Stomach (tissue), 8 donors: ENCODE measurements at regions not wholly inside any gene's neighbourhood (a gene's known extent, or its start where the extent isn't known, plus 50 kb on each side); places are given as distances from the start of the nearest gene placed in this dataset.

Source experiments
- DNase-seq, 2 donors: peaks; one replicate each; pipeline versions ENCODE4 v3.0.0 to v3.0.0-alpha.2; 2013 to 2019
- H3K27ac ChIP-seq, 5 donors: fragments of 200-600 bp in 4 of 5; sonication (generic) in 4 of 5; one replicate each; pipeline ENCODE4 v1.5.1; 2013 to 2019; ENCODE audit warnings: mild to moderate bottlenecking in 1 of 5, moderate library complexity in 1 of 5
- H3K27me3 ChIP-seq, 3 donors: fragments of 200-600 bp; sonication (generic); one replicate each; pipeline ENCODE4 v1.5.1; 2017 to 2019; ENCODE audit warnings: mixed run types in 1 of 3
- H3K36me3 ChIP-seq, 4 donors: fragments of 200-600 bp; sonication (generic); 1 replicate in 3 of 4; 2 replicates in 1 of 4; pipeline ENCODE4 v1.5.1; 2016 to 2019
- H3K4me1 ChIP-seq, 4 donors: fragments of 200-600 bp; sonication (generic); one replicate each; pipeline ENCODE4 v1.5.1; 2016 to 2019
- H3K4me3 ChIP-seq, 4 donors: fragments of 200-600 bp; sonication (generic) in 3 of 4; one replicate each; pipeline ENCODE4 v1.5.1; 2016 to 2019; ENCODE audit warnings: mild to moderate bottlenecking in 1 of 4
- H3K9me3 ChIP-seq, 4 donors: fragments of 200-600 bp; sonication (generic); one replicate each; pipeline ENCODE4 v1.5.1; 2016 to 2019
- CTCF ChIP-seq, 7 experiments: fragments of 450-650 bp in 4 of 7; fragments of 200-600 bp in 3 of 7; sonication (generic) in 3 of 7; IDR thresholded peaks; one replicate each; pipeline ENCODE4 v1.5.1; 2016 to 2019; ENCODE audit warnings: antibody characterized with exemption in 7 of 7, control low read depth in 2 of 7, mild to moderate bottlenecking in 1 of 7
- EP300 ChIP-seq: sonication (generic); formaldehyde crosslinking; IDR thresholded peaks from one replicate; pipeline ENCODE4 v1.6.1; 2017; ENCODE audit warnings: antibody characterized with exemption
- POLR2A ChIP-seq, 4 donors: fragments of 450-650 bp; IDR thresholded peaks; one replicate each; pipeline ENCODE4 v1.6.1; 2016; ENCODE audit warnings: antibody characterized with exemption in 4 of 4, control low read depth in 2 of 4, mild to moderate bottlenecking in 1 of 4, moderate library complexity in 1 of 4
- POLR2AphosphoS5 ChIP-seq, 3 donors: sonication (generic); formaldehyde crosslinking; IDR thresholded peaks; one replicate each; pipeline ENCODE4 v1.6.1; 2016; ENCODE audit warnings: antibody characterized with exemption in 3 of 3
- WGBS, 5 donors: extraction: QIAGEN DNeasy Blood & Tissue Kit in 3 of 5; methylation state at CpG; one replicate each; pipeline versions ENCODE4 v1.1.5 to v1.1.7; 2013 to 2018; 5-methylcytosine and 5-hydroxymethylcytosine counted together
- intact Hi-C: fragments of 100-400 bp; cut with DNase I; formaldehyde crosslinking; loops from one replicate; pipeline ENCODE4 v1.15.1; 2023; ENCODE audit warnings: low total_unique reads
- donor health status: healthy with polysubstance abuse.
- donor health status: Bipolar disorder and iron deficiency.
- donor health status: healthy.

- intact Hi-C loops = no loop called here
- Histone ChIP-seq H3K36me3 (no peaks in the 10 kb centered on the region), H3K4me3 (no peak overlapping the region), H3K9me3 (no peaks in the 10 kb centered on the region), H3K27me3 (no peaks in the 10 kb centered on the region), H3K27ac (no peak overlapping the region), H3K4me1 (no peaks in the 10 kb centered on the region)
- TF ChIP-seq EP300 = no peak
- TF ChIP-seq POLR2AphosphoS5 (IDR thresholded peaks at IDR 0.05) = no peak
- no peak for TF ChIP-seq CTCF (IDR thresholded peaks at IDR 0.05)
- no peak for TF ChIP-seq POLR2A (IDR thresholded peaks at IDR 0.05)
- DNase-seq = no peak
Measured at GRCh38 chr7:110131344-110131743, 959.6 kb upstream of the LRRN3 start.

- Histone ChIP-seq H3K4me3 (no peak overlapping the region), H3K27me3 (no peaks in the 10 kb centered on the region), H3K36me3 (no peaks in the 10 kb centered on the region), H3K27ac (no peak overlapping the region), H3K9me3 (no peaks in the 10 kb centered on the region), H3K4me1 (no peaks in the 10 kb centered on the region)
- DNase-seq = no peak
- intact Hi-C loops = no loop called here
- TF ChIP-seq EP300 = no peak
Measured at GRCh38 chr7:110139056-110139455, 951.9 kb upstream of the LRRN3 start.

- H3K9me3 ChIP-seq = peaks cover 0 to 3% (median under 1%) of the 10 kb centered on the region in 4 donors
- no peaks in the 10 kb centered on the region for H3K27me3 ChIP-seq
- WGBS, 5 donors = 15 to 46% (median 30%) methylated on average over 1 of the region's 1 CpG
- no peak overlapping the region for H3K27ac ChIP-seq
- no peak overlapping the region for H3K4me3 ChIP-seq
- intact Hi-C loops = no loop called here
- no peaks in the 10 kb centered on the region for H3K36me3 ChIP-seq
- TF ChIP-seq POLR2A (IDR thresholded peaks at IDR 0.05) (no peak), POLR2AphosphoS5 (IDR thresholded peaks at IDR 0.05) (no peak), EP300 (no peak), CTCF (IDR thresholded peaks at IDR 0.05) (no peak)
- DNase-seq = no peak
- H3K4me1 ChIP-seq = no peaks in the 10 kb centered on the region
Measured at GRCh38 chr7:110142939-110143526, 947.9 kb upstream of the LRRN3 start.

- no peaks in the 10 kb centered on the region for H3K27me3 ChIP-seq
- intact Hi-C loops = no loop called here
- no peak for TF ChIP-seq POLR2AphosphoS5 (IDR thresholded peaks at IDR 0.05)
- no peak for TF ChIP-seq EP300
- TF ChIP-seq CTCF (IDR thresholded peaks at IDR 0.05) = no peak
- TF ChIP-seq POLR2A (IDR thresholded peaks at IDR 0.05) = no peak
- H3K9me3 ChIP-seq = peaks cover 0 to 17% (median 13%) of the 10 kb centered on the region in 4 donors
- H3K4me3 ChIP-seq = no peak overlapping the region
- no peaks in the 10 kb centered on the region for H3K36me3 ChIP-seq
- DNase-seq = no peak
- no peaks in the 10 kb centered on the region for H3K4me1 ChIP-seq
- 74 to 86% (median 80%) methylated on average over 1 of the region's 1 CpG for WGBS, 5 donors
- H3K27ac ChIP-seq = no peak overlapping the region
Measured at GRCh38 chr7:110144599-110144998, 946.3 kb upstream of the LRRN3 start.

- intact Hi-C loops = no loop called here
- TF ChIP-seq EP300 = no peak
- no peak for TF ChIP-seq POLR2A (IDR thresholded peaks at IDR 0.05)
- no peak for TF ChIP-seq CTCF (IDR thresholded peaks at IDR 0.05)
- TF ChIP-seq POLR2AphosphoS5 (IDR thresholded peaks at IDR 0.05) = no peak
- no peaks in the 10 kb centered on the region for H3K27me3 ChIP-seq
- no peaks in the 10 kb centered on the region for H3K4me1 ChIP-seq
- no peak overlapping the region for H3K4me3 ChIP-seq
- DNase-seq = no peak
- H3K36me3 ChIP-seq = no peaks in the 10 kb centered on the region
- H3K27ac ChIP-seq = no peak overlapping the region
- WGBS, 5 donors = 79 to 89% (median 83%) methylated on average over 6 of the region's 6 CpGs
- peaks cover 0 to 17% (median 13%) of the 10 kb centered on the region in 4 donors for H3K9me3 ChIP-seq
Measured at GRCh38 chr7:110148054-110148453, 942.9 kb upstream of the LRRN3 start.
